ENCODE measurements at regions not wholly inside any gene's neighbourhood (a gene's known extent, or its start where the extent isn't known, plus 50 kb on each side); places are given as distances from the start of the nearest gene placed in this dataset.

DNA sequence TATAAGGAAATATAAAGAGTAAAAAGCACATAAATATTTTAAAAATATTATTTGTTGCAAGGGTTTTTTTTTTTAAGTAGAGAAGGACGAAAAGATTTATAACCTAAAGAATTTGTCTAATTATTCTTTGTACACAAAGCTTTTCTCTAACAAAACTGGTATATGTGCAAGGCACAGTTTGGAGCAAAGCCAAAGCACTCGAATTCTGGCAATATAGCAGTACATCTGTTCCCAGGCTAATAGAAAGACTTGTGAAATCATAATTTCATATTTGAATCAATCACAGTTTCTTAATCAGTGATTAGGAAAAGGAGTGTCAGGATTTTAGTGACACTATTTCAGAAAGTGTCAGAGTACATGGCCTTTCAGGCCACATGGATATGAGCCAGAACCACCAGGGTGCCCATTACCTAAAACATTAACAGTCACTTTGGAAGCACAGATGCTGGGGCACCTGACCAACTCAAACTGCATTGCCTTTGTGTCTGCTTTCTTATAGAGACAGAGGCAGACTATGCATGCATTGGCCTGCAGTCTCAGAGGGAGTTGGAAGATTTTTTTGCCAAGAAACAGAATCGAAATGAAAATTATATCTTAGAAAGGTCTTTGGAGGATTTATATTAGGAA is 651.8 kb upstream of the SGO1 start:
- Histone ChIP-seq H4K8ac (ENCODE audit: extremely low read depth, insufficient read depth, low read length) (no peak overlapping the region), H3K14ac (ENCODE audit: insufficient read length) (no peak overlapping the region), H2AFZ (ENCODE audit: low read length) (no peak overlapping the region), H3K18ac (ENCODE audit: extremely low read depth, low read length) (no peak overlapping the region), H2BK120ac (replicated peaks; ENCODE audit: low read depth, low read length) (no peak overlapping the region), H3K36me3 (ENCODE audit: control insufficient read depth in 2 of 4, insufficient read depth in 4 of 4, low read length in 3 of 4) (no peaks in the 10 kb centered on the region), H2BK15ac (ENCODE audit: low read length) (no peak overlapping the region), H2AK5ac (ENCODE audit: low read depth, low read length) (no peak overlapping the region), H3K23me2 (ENCODE audit: low read depth, low read length) (no peaks in the 10 kb centered on the region), H2BK20ac (ENCODE audit: low read length) (no peak overlapping the region), H3K79me2 (ENCODE audit: control insufficient read depth in 1 of 2, insufficient read depth in 2 of 2, low read length in 2 of 2) (no peaks in the 10 kb centered on the region), H2BK5ac (ENCODE audit: low read depth, low read length) (no peak overlapping the region), H3K4me1 (replicated peaks in 1 of 4; ENCODE audit: control insufficient read depth in 3 of 4, insufficient read depth in 4 of 4, low read length in 3 of 4) (no peaks in the 10 kb centered on the region; a peak in 1 of 7 replicates), H3K79me1 (ENCODE audit: low read depth, low read length) (no peaks in the 10 kb centered on the region), H3K27me3 (replicated peaks in 1 of 4; ENCODE audit: control insufficient read depth in 3 of 4, extremely low read depth in 1 of 4, insufficient read depth in 3 of 4, low read length in 3 of 4) (no peaks in the 10 kb centered on the region), H3K56ac (replicated peaks; ENCODE audit: insufficient read length, low read depth, low read length) (no peak overlapping the region), H3K27ac (ENCODE audit: low read depth, low read length) (no peak overlapping the region), H3K4me2 (ENCODE audit: insufficient read depth in 1 of 2, low read depth in 2 of 2, low read length in 2 of 2) (no peak overlapping the region), H3K23ac (ENCODE audit: insufficient read length) (no peak overlapping the region), H3K9me3 (ENCODE audit: insufficient read depth in 2 of 2, low read depth in 1 of 2, low read length in 1 of 2) (no peaks in the 10 kb centered on the region; a peak in 1 of 4 replicates), H4K5ac (ENCODE audit: insufficient read length, low read depth, low read length) (no peak overlapping the region), H3K4me3 (ENCODE audit: extremely low read depth in 1 of 4, insufficient read depth in 2 of 4, low read depth in 3 of 4, low read length in 4 of 4) (no peak overlapping the region), H4K91ac (replicated peaks; ENCODE audit: insufficient read length, low read length) (no peak overlapping the region), H2BK12ac (ENCODE audit: low read depth, low read length) (no peak overlapping the region), H3K9ac (replicated peaks in 1 of 4; ENCODE audit: extremely low read depth in 1 of 4, low read depth in 3 of 4, low read length in 3 of 4) (no peak overlapping the region), H3K4ac (replicated peaks; ENCODE audit: insufficient read length, low read depth, low read length) (no peak overlapping the region), H4K20me1 (replicated peaks in 1 of 2; ENCODE audit: control insufficient read depth in 1 of 2, insufficient read depth in 2 of 2, low read length in 2 of 2) (no peaks in the 10 kb centered on the region)
- FAIRE-seq (no peak), DNase-seq (ENCODE audit: low read depth in 1 of 2, low spot score in 2 of 2) (no peak)
- WGBS, 2 experiments (ENCODE audit: extremely low coverage in 1 of 2, insufficient coverage in 1 of 2, insufficient read length in 1 of 2, insufficient replicate concordance in 2 of 2, low coverage in 1 of 2, low lambda C conversion rate in 2 of 2, missing lambda C conversion rate in 1 of 2), result 93% methylated on average over 3 of the region's 3 CpGs; no CpG with 5 or more reads in 1 of the 2 experiments
- ChIA-PET CTCF (ENCODE audit: partially characterized antibody) (no interaction called here), POLR2A (ENCODE audit: partially characterized antibody) (no interaction called here)
- TF ChIP-seq, protein P1, sequence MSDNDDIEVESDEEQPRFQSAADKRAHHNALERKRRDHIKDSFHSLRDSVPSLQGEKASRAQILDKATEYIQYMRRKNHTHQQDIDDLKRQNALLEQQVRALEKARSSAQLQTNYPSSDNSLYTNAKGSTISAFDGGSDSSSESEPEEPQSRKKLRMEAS (IDR thresholded peaks at IDR 0.05), result no peak
- TF ChIP-seq POU5F1 (IDR thresholded peaks at IDR 0.05; ENCODE audit: low read depth, low read length), result no peak
- TF ChIP-seq, protein P2, sequence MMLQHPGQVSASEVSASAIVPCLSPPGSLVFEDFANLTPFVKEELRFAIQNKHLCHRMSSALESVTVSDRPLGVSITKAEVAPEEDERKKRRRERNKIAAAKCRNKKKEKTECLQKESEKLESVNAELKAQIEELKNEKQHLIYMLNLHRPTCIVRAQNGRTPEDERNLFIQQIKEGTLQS (IDR thresholded peaks at IDR 0.05; ENCODE audit: insufficient read depth, low read depth, low read length), result no peak
- no peak for TF ChIP-seq SUZ12 (IDR thresholded peaks at IDR 0.05; ENCODE audit: low read length)
- TF ChIP-seq EP300 (IDR thresholded peaks at IDR 0.05; ENCODE audit: borderline replicate concordance in 1 of 2, low read depth in 2 of 2, low read length in 2 of 2), result no peak
- no peak for TF ChIP-seq SP4 (IDR thresholded peaks at IDR 0.05; ENCODE audit: low read length)
- TF ChIP-seq SIRT6 (IDR thresholded peaks at IDR 0.05; ENCODE audit: low read length), result no peak
- TF ChIP-seq RNF2 (IDR thresholded peaks at IDR 0.05; ENCODE audit: borderline replicate concordance, low read depth, low read length, missing control alignments, poor library complexity, severe bottlenecking), result no peak
- no peak for TF ChIP-seq GABPA (IDR thresholded peaks at IDR 0.05; ENCODE audit: borderline replicate concordance, insufficient read depth, low read length)
- TF ChIP-seq, protein P3, sequence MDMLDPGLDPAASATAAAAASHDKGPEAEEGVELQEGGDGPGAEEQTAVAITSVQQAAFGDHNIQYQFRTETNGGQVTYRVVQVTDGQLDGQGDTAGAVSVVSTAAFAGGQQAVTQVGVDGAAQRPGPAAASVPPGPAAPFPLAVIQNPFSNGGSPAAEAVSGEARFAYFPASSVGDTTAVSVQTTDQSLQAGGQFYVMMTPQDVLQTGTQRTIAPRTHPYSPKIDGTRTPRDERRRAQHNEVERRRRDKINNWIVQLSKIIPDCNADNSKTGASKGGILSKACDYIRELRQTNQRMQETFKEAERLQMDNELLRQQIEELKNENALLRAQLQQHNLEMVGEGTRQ (IDR thresholded peaks at IDR 0.05; ENCODE audit: low read length), result no peak
- no peak for TF ChIP-seq JUN (IDR thresholded peaks at IDR 0.05; ENCODE audit: low read depth, low read length)
- TF ChIP-seq CHD1 (IDR thresholded peaks at IDR 0.05; ENCODE audit: low read depth, low read length), result no peak
